Neural crest cell (in vitro differentiated cells): ENCODE measurements at regions not wholly inside any gene's neighbourhood (a gene's known extent, or its start where the extent isn't known, plus 50 kb on each side); places are given as distances from the start of the nearest gene placed in this dataset.

Experiments used
- DNase-seq: peaks from one replicate; pipeline ENCODE4 v3.0.0; 2021; ENCODE audit warnings: low read depth, mixed read lengths, low spot score
- H3K27ac Mint-ChIP-seq: one replicate; pipeline ENCODE4 v1.8.0; 2021; ENCODE audit warnings: mild to moderate bottlenecking, mixed read lengths; ENCODE audit not compliant: unreplicated experiment
- H3K27me3 Mint-ChIP-seq: 2 replicates; pipeline ENCODE4 v1.8.0; 2021; ENCODE audit warnings: low read depth, mild to moderate bottlenecking, mixed read lengths
- H3K36me3 Mint-ChIP-seq: 2 replicates; pipeline ENCODE4 v1.8.0; 2021; ENCODE audit warnings: low read depth, mild to moderate bottlenecking, mixed read lengths
- H3K4me1 Mint-ChIP-seq: 2 replicates; pipeline ENCODE4 v1.8.0; 2021; ENCODE audit warnings: mixed read lengths
- H3K4me3 Mint-ChIP-seq: one replicate; pipeline ENCODE4 v1.8.0; 2021; ENCODE audit warnings: mild to moderate bottlenecking, mixed read lengths
- H3K9me3 Mint-ChIP-seq: 2 replicates; pipeline ENCODE4 v1.8.0; 2021; ENCODE audit warnings: mixed read lengths
- CTCF ChIP-seq: fragments of 200-600 bp; sonication (generic); conservative IDR thresholded peaks from 2 replicates; pipeline ENCODE4 v1.5.0; 2021; ENCODE audit warnings: antibody characterized with exemption, mild to moderate bottlenecking

DNA sequence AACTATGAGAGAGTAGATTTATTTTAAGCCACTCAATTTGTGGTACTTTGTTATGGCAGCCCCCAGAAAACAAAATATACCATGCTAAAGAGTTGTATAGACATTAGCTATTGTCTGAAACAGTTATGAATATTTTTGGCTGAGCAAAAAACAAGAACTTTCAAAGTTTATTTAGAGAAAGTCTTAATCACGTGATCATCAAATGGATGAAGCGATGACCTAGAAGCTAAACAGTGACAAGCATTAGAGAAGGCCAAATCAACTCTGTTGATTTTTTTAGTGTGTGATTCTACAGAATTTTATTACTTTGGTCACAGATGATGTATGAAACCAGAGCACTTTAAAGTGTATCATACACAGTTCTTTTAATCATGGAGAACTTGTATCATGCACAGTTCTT, 1247.9 kb upstream of the MAP3K7 start:
- Mint-ChIP-seq H3K27ac (no peak overlapping the region), H3K4me1 (no peaks in the 10 kb centered on the region), H3K9me3 (peaks cover 3% of the 10 kb centered on the region), H3K27me3 (no peaks in the 10 kb centered on the region), H3K36me3 (no peaks in the 10 kb centered on the region), H3K4me3 (no peak overlapping the region)
- DNase-seq: no peak
- TF ChIP-seq CTCF: no peak

- Mint-ChIP-seq H3K27ac (no peak overlapping the region), H3K4me1 (no peaks in the 10 kb centered on the region), H3K36me3 (no peaks in the 10 kb centered on the region), H3K27me3 (no peaks in the 10 kb centered on the region), H3K9me3 (peaks cover 4% of the 10 kb centered on the region), H3K4me3 (no peak overlapping the region)
- TF ChIP-seq CTCF: no peak
- no peak for DNase-seq
These were observed 1240.3 kb upstream of the MAP3K7 start for GRCh38 chr6:91827151-91827550.

GRCh38 chr6:91826128-91826527, 1239.3 kb upstream of the MAP3K7 start:
- peaks cover 4% of the 10 kb centered on the region for H3K9me3 Mint-ChIP-seq
- no peak overlapping the region for H3K27ac Mint-ChIP-seq
- peaks cover 6% of the 10 kb centered on the region for H3K4me1 Mint-ChIP-seq
- no peaks in the 10 kb centered on the region for H3K36me3 Mint-ChIP-seq
- no peak for DNase-seq
- no peak for TF ChIP-seq CTCF
- no peaks in the 10 kb centered on the region for H3K27me3 Mint-ChIP-seq
- no peak overlapping the region for H3K4me3 Mint-ChIP-seq

DNA sequence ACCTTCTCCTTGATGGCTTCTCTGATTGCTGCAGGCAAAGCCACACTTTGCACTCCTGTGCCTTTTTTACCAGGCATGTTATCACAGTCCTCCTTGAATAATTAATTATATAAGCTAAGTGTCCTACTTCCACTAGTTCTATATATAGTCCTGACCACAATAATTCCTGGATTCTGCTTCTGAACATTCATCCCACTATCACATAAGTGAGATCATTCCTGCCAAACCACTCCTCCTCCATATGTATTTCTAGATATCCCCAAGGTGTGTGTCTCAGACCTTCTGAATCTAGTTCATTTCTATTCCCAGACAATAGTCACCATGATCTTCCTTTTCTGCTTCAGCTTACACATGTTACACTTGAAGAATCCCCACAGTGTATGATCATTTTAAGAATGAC, 1237.5 kb upstream of the MAP3K7 start:
- TF ChIP-seq CTCF: no peak
- peaks cover 6% of the 10 kb centered on the region for H3K4me1 Mint-ChIP-seq
- H3K36me3 Mint-ChIP-seq: no peaks in the 10 kb centered on the region
- DNase-seq: no peak
- no peak overlapping the region for H3K4me3 Mint-ChIP-seq
- H3K27ac Mint-ChIP-seq: no peak overlapping the region
- H3K27me3 Mint-ChIP-seq: no peaks in the 10 kb centered on the region
- H3K9me3 Mint-ChIP-seq: peaks cover 4% of the 10 kb centered on the region

- no peak for DNase-seq
- Mint-ChIP-seq H3K36me3 (no peaks in the 10 kb centered on the region), H3K9me3 (peaks cover 4% of the 10 kb centered on the region), H3K4me3 (no peak overlapping the region), H3K27me3 (no peaks in the 10 kb centered on the region), H3K27ac (no peak overlapping the region), H3K4me1 (peaks cover 6% of the 10 kb centered on the region)
- no peak for TF ChIP-seq CTCF
These were observed 1235.7 kb upstream of the MAP3K7 start for GRCh38 chr6:91822581-91822980.

- TF ChIP-seq CTCF: no peak
- Mint-ChIP-seq H3K27me3 (no peaks in the 10 kb centered on the region), H3K36me3 (no peaks in the 10 kb centered on the region), H3K4me3 (no peak overlapping the region), H3K9me3 (no peaks in the 10 kb centered on the region), H3K27ac (no peak overlapping the region), H3K4me1 (peaks cover 8% of the 10 kb centered on the region)
- no peak for DNase-seq
These were observed 1229.5 kb upstream of the MAP3K7 start for GRCh38 chr6:91816335-91816734.
